ENCODE measurements at regions not wholly inside any gene's neighbourhood (a gene's known extent, or its start where the extent isn't known, plus 50 kb on each side); places are given as distances from the start of the nearest gene placed in this dataset.

DNA sequence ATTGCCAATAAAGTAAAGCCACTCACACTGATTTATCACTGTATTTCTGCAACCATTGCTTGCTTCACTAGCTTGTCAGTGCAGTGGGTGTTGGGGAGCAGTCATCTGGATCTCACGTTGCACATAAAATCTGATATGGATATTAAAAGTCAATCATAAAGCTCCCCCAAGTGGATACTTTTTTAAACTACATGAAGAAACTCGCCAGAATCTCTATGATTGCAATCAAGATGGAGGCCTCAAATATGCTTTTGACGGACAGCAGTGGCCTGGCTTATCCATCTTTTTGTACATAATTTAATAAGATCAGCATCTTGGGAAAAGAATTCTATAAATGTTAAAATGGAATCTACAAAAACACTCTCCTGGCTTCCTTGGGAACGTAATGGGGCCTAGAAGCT, 137.7 kb downstream of the WT1 start:
- Histone ChIP-seq H3K4me1 (no peaks in the 10 kb centered on the region), H3K9me3 (peaks cover 0 to 10% (median 4%) of the 10 kb centered on the region in 8 donors), H3K36me3 (no peaks in the 10 kb centered on the region), H3K27me3 (replicated peaks in 1 of 7) (no peaks in the 10 kb centered on the region), H3K27ac (no peak overlapping the region), H3K4me3 (no peak overlapping the region)
- intact Hi-C loops (cut with DNase I; ENCODE audit: low total_unique reads): no loop called here
- 33 to 38% (median 36%) methylated on average over 4 of the region's 4 CpGs for WGBS, 5 donors
- DNase-seq: no peak
- TF ChIP-seq POLR2A (IDR thresholded peaks at IDR 0.05): no peak
- TF ChIP-seq, protein P1, sequence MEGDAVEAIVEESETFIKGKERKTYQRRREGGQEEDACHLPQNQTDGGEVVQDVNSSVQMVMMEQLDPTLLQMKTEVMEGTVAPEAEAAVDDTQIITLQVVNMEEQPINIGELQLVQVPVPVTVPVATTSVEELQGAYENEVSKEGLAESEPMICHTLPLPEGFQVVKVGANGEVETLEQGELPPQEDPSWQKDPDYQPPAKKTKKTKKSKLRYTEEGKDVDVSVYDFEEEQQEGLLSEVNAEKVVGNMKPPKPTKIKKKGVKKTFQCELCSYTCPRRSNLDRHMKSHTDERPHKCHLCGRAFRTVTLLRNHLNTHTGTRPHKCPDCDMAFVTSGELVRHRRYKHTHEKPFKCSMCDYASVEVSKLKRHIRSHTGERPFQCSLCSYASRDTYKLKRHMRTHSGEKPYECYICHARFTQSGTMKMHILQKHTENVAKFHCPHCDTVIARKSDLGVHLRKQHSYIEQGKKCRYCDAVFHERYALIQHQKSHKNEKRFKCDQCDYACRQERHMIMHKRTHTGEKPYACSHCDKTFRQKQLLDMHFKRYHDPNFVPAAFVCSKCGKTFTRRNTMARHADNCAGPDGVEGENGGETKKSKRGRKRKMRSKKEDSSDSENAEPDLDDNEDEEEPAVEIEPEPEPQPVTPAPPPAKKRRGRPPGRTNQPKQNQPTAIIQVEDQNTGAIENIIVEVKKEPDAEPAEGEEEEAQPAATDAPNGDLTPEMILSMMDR (IDR thresholded peaks at IDR 0.05 in 8 of 11, conservative IDR thresholded peaks at IDR 0.05 in 3 of 11): peak in 2 of 11 experiments; percentile 12 to 21
- no peak for TF ChIP-seq POLR2AphosphoS5 (IDR thresholded peaks at IDR 0.05)

DNA sequence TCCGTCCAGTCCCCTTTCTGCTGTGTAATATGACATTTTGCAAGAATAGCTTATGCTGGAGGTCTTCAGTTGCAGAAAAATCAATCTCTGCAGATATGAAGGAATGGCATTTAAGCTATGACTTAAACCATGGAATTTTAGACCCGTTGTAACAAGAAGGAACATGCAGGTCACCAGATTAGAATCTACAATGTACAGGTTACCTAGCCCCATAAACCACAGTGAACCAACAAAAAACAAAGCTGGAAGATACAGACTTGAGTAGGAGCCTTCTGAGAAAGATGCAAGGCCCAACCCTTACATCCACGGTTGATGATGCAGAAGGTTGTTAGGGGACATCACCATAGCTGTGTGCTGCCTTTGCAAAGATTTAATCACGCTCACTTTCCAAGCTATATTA, 132.5 kb downstream of the WT1 start:
- H3K9me3 ChIP-seq: no peaks in the 10 kb centered on the region
- no peaks in the 10 kb centered on the region for H3K27me3 ChIP-seq (replicated peaks in 1 of 7)
- 77 to 91% (median 83%) methylated on average over 4 of the region's 4 CpGs for WGBS, 5 donors
- no peaks in the 10 kb centered on the region for H3K36me3 ChIP-seq
- TF ChIP-seq POLR2A (IDR thresholded peaks at IDR 0.05) (no peak), POLR2AphosphoS5 (IDR thresholded peaks at IDR 0.05) (no peak)
- TF ChIP-seq, protein P1 (IDR thresholded peaks at IDR 0.05 in 8 of 11, conservative IDR thresholded peaks at IDR 0.05 in 3 of 11): no peak
- H3K4me1 ChIP-seq: no peaks in the 10 kb centered on the region
- DNase-seq: no peak
- H3K27ac ChIP-seq: no peak overlapping the region
- H3K4me3 ChIP-seq: no peak overlapping the region
- intact Hi-C loops (cut with DNase I; ENCODE audit: low total_unique reads): no loop called here

GRCh38 chr11:32304521-32304920, 130.8 kb downstream of the WT1 start:
- no peaks in the 10 kb centered on the region for H3K4me1 ChIP-seq
- no peaks in the 10 kb centered on the region for H3K36me3 ChIP-seq

DNA sequence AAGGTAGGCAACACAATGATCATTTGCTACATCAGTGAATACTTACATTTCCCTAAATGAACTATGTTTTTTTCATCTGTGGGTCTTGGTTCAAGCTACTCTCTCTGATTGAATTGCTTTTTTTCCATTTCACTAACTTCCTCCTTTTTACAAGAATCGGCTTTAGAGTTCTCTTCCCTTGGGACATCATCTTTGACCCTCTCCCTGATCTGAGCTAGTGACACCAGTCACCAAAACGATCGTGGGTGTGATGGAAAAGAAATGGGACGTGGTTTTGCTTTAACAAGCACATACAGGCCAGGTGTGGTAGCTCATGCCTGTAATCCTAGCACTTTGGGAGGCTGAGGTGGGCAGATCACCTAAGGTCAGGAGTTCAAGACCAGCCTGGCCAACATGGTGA, 129.9 kb downstream of the WT1 start:
- DNase-seq: no peak
- Histone ChIP-seq H3K4me3 (no peak overlapping the region), H3K4me1 (no peaks in the 10 kb centered on the region), H3K36me3 (no peaks in the 10 kb centered on the region), H3K27ac (no peak overlapping the region), H3K9me3 (no peaks in the 10 kb centered on the region), H3K27me3 (replicated peaks in 1 of 7) (no peaks in the 10 kb centered on the region)
- 43 to 54% (median 48%) methylated on average over 4 of the region's 4 CpGs for WGBS, 5 donors
- intact Hi-C loops (cut with DNase I; ENCODE audit: low total_unique reads): no loop called here
- TF ChIP-seq, protein P1 (IDR thresholded peaks at IDR 0.05 in 8 of 11, conservative IDR thresholded peaks at IDR 0.05 in 3 of 11): no peak
- no peak for TF ChIP-seq POLR2AphosphoS5 (IDR thresholded peaks at IDR 0.05)
- TF ChIP-seq POLR2A (IDR thresholded peaks at IDR 0.05): no peak

More at GRCh38 chr11:32304521-32304920, 130.8 kb downstream of the WT1 start:
- Histone ChIP-seq H3K27me3 (replicated peaks in 1 of 7) (no peaks in the 10 kb centered on the region), H3K4me3 (no peak overlapping the region), H3K9me3 (no peaks in the 10 kb centered on the region), H3K27ac (no peak overlapping the region)
- no peak for DNase-seq
- WGBS, 5 donors: 70 to 88% (median 80%) methylated on average over 2 of the region's 2 CpGs
- TF ChIP-seq POLR2AphosphoS5 (IDR thresholded peaks at IDR 0.05) (no peak), POLR2A (IDR thresholded peaks at IDR 0.05) (no peak)
- TF ChIP-seq, protein P1 (IDR thresholded peaks at IDR 0.05 in 8 of 11, conservative IDR thresholded peaks at IDR 0.05 in 3 of 11): no peak
- intact Hi-C loops (cut with DNase I; ENCODE audit: low total_unique reads): no loop called here

All from spleen (tissue), 11 donors.